ENCODE measurements at regions not wholly inside any gene's neighbourhood (a gene's known extent, or its start where the extent isn't known, plus 50 kb on each side); places are given as distances from the start of the nearest gene placed in this dataset.

DNA sequence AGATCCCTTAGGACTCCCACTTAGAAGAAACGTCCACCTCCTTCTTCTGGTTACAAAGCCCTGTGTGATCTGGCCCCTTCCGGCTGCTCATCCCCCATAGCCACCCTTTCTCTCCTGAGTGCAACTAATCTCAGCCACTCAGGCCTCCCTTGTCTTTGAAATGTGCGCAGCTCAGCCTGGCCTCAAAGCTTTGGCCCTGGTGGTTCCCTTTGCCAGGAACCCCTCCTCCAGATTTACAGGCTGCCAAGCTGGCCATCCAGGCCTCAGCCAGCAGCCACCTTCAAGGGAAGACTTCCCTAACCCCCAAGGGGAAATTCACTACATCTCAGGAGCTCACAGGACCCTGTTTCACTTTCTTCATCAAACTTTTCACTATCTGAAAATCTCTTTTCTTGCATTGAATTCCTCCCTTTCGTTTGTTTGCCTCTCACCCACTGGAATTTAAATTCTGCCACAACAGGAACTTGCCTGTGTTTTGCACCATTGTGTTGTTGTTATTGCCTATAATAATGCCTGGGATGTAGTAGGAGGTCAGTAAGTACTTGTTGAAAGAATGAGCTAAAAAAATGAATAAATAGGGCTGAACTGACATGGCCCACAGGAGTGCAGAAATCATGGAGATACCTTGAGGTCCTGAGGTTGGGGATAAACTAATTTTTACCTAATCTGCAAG is 109.5 kb upstream of the PFN2 start:
- ATAC-seq: no peak
- 52 to 61% methylated on average over 4 of the region's 4 CpGs for WGBS, 2 donors
- Histone ChIP-seq H3K4me3 (no peak overlapping the region), H3K9me3 (peaks cover 0 to 16% (median 4%) of the 10 kb centered on the region in 11 donors), H3K36me3 (no peaks in the 10 kb centered on the region), H3K27ac (peak overlapping the region in 8 of 10 donors; percentile 8 to 64 (median 47)), H3K27me3 (no peaks in the 10 kb centered on the region), H3K4me1 (peaks cover 5 to 43% (median 20%) of the 10 kb centered on the region in 9 donors)
- DNase-seq: no peak
- no peak for TF ChIP-seq CTCF (IDR thresholded peaks at IDR 0.05)
- intact Hi-C loops (cut with DNase I): loop anchor here in 1 of 10 donors (5.0 kb wide), 1 partner anchor 108 kb away; the partner anchor contains the start of gene PFN2

DNA sequence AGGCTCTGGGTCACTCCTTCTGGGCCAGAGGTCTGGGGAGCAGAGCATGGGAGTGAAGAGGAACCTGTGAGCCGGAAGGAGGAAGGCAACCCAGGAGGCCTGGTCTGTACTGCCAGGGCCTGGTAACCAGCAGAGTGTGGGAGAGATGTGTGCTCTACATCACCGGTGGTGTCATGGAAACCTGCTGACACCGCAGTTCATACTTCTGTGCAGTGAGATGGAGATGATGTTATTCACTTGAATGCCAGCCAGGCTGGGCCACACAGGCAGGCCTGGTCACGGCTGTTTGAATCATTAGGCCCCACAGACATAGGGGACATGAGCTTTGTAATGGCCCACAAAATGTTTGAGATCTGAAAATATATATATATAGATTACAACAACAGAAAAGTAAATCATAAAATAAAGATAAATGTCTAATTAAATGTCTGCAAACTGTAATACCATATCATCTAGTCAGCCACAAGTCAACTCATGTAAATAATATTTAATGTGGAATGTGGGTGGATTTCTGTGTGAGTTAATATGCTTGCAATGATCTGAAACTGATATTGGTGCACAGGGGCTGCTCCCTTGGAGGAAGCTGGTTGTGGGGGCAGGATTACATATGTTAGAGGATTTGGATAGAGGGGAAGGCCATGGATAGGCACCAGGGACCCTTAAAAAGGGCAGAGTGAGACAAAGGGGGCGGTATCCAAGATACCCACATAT is 108.5 kb upstream of the PFN2 start:
- Histone ChIP-seq H3K36me3 (no peaks in the 10 kb centered on the region), H3K4me3 (no peak overlapping the region), H3K4me1 (peaks cover 5 to 43% (median 20%) of the 10 kb centered on the region in 9 donors), H3K27ac (peak overlapping the region in 6 of 10 donors; percentile 45 to 64 (median 56)), H3K27me3 (no peaks in the 10 kb centered on the region), H3K9me3 (peaks cover 0 to 16% (median 4%) of the 10 kb centered on the region in 11 donors)
- intact Hi-C loops (cut with DNase I): loop anchor here in 1 of 10 donors (5.0 kb wide), 1 partner anchor 107 kb away; the partner anchor contains the start of gene PFN2
- WGBS, 2 donors: 60 to 67% methylated on average over 5 of the region's 5 CpGs
- no peak for DNase-seq
- TF ChIP-seq CTCF (IDR thresholded peaks at IDR 0.05): no peak
- ATAC-seq: peak in 4 of 8 donors; percentile 14 to 50 (median 30)

DNA sequence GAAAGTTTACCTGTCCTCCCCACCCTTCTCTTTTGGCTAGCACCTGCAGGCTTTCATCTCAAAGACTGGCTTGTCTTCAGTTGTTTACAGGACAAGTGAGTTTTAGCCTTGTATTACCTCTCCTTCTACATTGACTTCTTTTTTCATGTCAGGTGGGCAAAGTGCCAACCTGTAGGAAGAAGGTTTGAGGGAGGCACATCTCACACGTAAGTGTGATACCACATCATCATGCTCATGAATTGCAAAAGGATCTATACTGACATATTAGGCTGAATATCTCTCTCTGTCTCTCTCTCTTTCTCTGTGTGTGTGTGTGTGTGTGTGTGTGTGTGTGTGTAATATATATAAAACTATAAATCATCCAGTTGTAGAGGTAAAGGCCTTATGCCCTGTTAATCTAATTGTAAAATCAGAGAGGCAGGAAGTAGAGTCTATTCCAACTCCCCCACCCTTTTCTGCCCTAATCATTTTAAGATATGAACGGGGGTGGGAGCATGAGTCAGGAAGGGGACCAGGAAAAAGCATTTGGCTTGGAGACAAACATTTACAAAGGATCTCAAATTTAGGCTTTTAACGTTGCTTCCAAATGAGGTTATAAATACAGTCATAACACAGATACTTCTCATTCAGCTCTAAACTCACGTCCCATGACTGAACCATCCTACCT is 107.0 kb upstream of the PFN2 start:
- H3K9me3 ChIP-seq: peaks cover 0 to 16% (median 4%) of the 10 kb centered on the region in 11 donors
- intact Hi-C loops (cut with DNase I): loop anchor here in 1 of 10 donors (5.0 kb wide), 1 partner anchor 105 kb away; the partner anchor contains the start of gene PFN2
- TF ChIP-seq CTCF (IDR thresholded peaks at IDR 0.05): no peak
- no peak overlapping the region for H3K4me3 ChIP-seq
- peaks cover 0 to 46% (median 19%) of the 10 kb centered on the region in 9 donors for H3K4me1 ChIP-seq
- ATAC-seq (peak in 6 of 8 donors; percentile 52 to 82 (median 68)), DNase-seq (no peak)
- H3K27ac ChIP-seq: peak overlapping the region in 2 of 10 donors; percentile 49 to 64
- H3K27me3 ChIP-seq: no peaks in the 10 kb centered on the region
- H3K36me3 ChIP-seq: no peaks in the 10 kb centered on the region
- WGBS, 2 donors: 45 to 54% methylated on average over 4 of the region's 4 CpGs

DNA sequence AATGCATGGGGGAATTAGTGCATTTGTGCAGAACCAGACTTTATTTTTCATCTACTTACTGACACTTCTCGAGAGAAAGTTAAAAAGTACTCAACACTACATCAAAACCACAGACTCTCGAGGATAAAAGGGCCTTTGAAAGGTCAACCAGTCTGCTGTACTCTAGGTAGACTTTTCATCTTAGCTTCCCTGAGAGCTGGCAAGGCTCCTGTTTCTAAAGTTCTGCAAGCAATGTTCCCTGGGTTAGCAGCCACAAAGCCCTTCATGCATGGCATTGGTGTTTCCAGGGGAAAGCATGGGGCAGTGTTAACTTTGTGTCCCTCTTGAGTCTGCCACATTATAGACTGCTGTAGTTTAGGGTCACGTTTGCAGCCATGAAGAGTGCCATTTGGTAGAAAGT is 106.4 kb upstream of the PFN2 start:
- Histone ChIP-seq H3K27me3 (no peaks in the 10 kb centered on the region), H3K27ac (peak overlapping the region in 1 of 10 donors; percentile 23), H3K4me3 (no peak overlapping the region), H3K9me3 (peaks cover 0 to 16% (median 4%) of the 10 kb centered on the region in 11 donors), H3K36me3 (no peaks in the 10 kb centered on the region), H3K4me1 (peaks cover 0 to 48% (median 19%) of the 10 kb centered on the region in 9 donors)
- intact Hi-C loops (cut with DNase I): loop anchor here in 1 of 10 donors (5.0 kb wide), 1 partner anchor 105 kb away; the partner anchor contains the start of gene PFN2
- no peak for ATAC-seq
- WGBS, 2 donors: 78 to 85% methylated on average over 3 of the region's 3 CpGs
- DNase-seq: no peak
- TF ChIP-seq CTCF (IDR thresholded peaks at IDR 0.05): no peak
